Limb (tissue), 2 donors: ENCODE measurements at regions not wholly inside any gene's neighbourhood (a gene's known extent, or its start where the extent isn't known, plus 50 kb on each side); places are given as distances from the start of the nearest gene placed in this dataset.

ENCODE experiments used
- DNase-seq, 2 donors: peaks; one replicate each; pipeline ENCODE4 v3.0.0-alpha.2; 2016; ENCODE audit errors: extremely low spot score in 2 of 2

DNA sequence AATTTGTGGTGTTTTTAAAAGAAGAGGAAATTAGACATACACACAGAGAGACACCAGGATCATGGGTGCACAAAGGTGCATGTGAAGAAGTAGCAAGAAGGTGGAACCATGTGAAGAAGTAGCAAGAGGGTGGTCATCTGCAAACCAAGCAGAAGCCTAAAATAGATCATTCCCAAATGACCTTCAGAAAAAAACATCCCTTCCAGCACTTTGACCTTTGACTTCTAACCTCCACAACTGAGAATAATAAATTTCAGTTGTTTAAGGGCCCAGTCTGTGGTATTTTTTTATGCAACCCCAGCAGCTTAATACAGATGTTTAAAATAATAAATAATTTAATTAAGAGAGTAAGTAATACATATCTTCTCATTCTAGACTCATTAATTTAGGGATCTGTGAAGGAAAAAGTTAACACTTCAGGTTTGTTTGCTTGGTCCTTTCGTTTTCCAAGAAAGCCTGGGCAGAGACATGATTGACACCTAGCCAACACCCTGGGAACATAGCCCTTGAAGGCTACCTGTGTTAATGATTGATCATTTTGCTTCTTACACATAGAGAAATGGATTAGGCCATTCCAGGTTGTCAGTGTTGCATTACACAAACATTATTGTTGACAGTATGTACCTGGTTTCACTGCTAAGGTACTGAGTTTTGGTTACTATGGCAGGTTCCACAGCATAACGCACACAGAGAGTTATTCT lies 1331.2 kb upstream of the GBE1 start:
- no peak for DNase-seq

DNA sequence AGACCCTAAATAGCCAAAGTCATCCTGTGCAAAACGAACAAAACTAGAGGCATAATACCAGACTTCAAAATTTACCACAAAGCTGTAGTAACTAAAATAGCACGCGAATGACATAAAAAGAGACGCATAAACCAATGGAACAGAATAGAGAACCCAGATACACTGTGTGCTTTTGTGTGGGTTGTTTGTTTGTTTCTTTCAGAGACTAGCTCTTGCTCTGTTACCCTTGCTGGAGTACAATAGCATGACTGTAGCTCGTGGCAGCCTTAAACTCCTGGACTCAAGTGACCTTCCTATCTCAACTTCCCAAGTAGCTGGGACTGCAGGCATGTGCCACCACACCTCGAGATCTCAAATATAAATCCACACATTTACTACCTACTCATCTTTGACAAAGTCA lies 1314.6 kb upstream of the GBE1 start:
- DNase-seq: no peak

DNA sequence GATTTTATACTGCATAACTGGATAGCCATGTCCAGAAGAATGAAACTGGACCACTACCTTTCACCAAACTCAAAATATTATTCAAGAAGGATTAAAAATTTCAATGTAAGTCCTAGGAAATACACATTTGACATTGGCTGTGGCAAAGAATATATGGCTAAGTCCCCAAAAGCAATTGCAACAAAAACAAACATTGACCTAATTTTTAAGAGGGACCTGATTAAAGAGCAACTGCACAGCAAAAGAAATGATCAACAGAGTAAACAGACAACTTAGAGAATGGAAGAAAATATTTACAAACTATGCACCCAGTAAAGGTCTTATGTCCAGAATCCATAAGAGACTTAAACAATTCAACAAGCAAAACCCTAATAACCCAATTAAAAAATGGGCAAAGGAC lies 1313.0 kb upstream of the GBE1 start:
- DNase-seq: no peak

DNA sequence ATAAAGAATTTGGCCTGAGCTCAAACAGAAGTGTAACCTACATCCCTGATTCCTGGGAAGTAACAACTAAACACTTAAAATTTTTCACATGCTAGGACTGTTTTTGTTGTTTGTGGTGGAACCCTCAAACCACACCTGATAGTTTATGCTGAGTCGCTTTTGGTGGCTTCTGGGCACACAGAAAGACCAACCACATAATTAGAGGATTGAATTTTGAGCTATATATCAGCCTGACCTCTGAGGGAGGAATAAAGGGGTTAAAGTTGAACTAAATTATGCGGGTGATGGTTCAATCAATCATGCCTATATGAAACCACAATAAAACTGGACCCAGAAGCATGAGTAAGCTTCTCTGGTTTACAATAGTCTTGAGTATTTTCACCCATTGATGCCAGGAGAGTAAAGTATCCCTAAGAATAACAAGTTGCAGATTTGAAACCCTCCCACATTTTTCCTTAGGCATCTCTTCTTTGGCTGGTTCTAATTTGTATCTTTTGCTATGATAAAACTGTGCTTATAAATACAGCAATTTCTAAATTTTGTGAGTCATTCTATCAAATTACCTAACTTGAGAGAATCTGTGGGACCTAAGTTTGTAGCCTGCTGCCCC lies 1304.5 kb upstream of the GBE1 start:
- DNase-seq: no peak

DNA sequence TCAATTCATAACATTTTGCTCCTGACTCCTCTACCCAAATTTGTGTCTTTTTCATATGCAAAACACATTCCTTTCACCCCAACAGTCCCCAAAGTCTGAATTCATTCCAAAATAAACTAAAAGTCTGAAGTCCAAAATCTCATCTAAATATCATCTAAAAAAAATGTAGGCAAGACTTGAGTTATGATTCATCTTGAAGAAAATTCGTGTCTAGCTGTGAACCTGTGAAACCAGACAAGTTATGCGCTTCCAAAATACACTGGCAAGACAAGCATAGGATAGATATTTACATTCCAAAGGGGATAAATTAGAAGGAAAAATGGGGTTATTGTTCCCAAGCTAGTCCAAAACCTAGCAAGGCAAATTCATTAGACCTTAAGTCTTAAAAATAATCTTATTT lies 1302.0 kb upstream of the GBE1 start:
- no peak for DNase-seq

DNA sequence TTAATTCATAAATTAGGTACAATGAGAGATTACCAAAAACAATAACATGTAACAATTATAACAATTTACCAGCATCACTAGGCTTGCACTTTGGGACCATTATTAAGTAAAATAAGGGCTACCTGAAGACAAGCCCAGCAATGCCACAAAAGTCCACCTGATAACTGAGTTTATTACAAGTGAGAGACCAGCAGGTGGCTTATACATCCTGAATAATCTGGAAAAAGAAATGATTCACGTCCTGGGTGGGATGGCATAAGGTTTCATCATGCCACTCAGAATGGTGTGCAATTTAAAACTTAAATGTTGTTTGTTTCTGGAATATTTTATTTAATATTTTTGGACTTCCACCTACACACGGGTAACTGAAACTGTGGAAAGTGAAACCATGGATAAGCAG lies 1287.1 kb upstream of the GBE1 start:
- DNase-seq: no peak

DNA sequence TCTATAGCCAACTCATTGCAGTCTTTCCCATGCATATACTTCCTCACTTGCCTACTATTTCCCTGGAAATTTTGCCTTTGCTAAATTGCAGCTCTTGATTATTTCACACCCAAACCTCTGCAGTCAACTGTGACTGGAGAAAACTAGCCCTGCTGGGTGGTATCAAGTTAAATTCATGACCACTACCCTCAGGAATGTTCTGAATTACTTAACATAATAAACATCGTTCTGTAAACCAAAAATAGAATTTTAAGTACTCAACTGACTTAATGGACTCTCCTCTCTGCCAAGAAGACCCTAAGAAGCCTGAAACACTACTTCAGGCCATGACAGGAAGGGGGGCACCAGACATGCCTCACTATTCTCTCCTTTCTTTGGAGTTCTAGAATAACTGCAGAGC lies 1278.0 kb upstream of the GBE1 start:
- DNase-seq: no peak

DNA sequence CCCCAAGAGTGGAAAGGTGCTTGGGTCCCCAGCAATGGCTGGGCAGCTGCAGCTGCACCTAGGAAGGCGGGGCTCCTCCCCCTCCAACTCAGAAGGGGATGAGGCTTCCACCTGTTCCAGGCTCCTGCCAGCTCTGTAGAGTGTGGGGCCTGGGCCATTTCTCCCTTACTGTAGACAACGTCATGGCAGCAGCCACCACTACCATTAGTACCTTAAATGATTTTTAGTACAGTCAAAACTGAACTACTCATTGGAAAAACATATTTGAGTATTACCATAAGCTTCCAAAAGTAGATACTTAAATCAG lies 1274.2 kb upstream of the GBE1 start:
- no peak for DNase-seq

DNA sequence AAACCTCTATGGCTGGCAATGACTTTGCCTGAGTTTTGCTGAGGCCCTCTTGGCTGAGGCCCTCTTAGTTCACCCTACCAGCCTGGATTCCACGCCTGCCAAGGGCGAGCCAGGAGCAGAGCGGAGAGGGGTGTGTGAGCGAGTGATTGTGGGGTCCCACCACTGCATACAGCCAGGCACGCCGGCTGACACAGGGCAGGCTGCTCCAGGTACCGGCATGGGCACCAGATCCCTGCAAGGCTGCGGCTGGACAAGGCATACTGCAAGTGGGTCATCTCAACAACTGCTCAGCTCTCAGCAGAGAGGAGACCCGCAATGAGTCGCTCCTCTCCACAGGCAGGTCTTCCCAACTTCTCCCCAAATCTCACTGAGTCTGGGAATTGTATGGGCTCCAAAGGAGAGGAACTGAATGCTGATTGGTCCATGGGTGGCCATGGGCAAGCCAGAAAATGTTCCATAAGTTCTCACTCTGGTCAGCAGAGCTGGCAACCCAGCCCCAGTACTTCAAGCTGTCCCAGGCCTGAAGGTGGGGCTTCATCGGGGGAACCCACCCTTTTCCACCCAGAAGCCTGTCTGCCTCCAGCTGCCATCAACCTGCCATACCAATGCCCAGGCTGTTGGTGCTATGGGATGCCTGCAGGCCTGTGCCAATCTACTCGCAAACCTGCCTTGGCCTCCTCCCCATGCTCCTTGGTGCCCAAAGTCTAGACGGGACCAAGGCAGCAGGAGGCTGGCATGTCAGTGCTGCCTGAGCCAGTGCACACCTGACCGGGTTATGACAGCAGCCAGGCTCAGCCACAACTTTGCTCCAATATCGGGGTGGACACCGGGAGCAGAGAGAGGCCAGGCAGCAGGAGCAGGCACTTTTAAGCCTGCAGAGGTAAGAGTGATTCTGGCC lies 1273.6 kb upstream of the GBE1 start:
- DNase-seq: no peak

DNA sequence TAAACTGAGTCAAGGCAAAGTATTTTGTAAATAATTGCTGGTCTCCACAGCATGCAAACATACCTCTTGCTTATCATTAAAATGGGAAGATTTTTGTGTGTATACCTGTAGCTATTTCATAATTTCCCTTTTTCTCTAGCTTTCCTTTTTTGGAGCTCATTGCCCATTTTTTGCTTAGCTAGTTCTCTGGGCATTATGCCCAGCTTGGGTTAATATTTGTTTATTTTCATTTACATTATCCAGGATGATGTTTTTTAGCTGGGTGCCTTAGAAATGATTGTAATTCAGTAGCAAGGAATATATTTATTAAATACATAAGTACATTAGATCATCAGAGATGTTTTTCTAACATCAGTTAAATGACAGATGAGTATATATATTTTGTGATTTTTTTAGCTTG lies 1271.7 kb upstream of the GBE1 start:
- no peak for DNase-seq

DNA sequence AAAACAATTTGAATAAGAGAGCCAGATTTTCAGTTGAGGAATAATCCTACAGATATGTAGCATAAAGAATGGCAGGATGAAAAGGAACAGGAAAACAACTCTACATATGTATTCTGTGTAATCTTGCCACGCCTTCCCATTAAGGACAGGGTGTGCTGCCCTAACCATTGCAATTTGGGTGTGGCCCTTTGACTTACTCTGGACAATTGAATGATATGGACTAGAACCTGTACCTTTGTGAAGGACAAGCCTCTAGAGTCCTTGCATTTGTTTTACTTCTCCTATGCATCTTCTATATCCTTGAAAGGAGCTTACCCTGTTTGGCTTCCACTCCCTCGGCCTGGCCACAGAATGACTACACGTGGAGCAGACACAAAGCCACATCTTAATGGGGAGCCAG lies 1261.6 kb upstream of the GBE1 start:
- DNase-seq: no peak

DNA sequence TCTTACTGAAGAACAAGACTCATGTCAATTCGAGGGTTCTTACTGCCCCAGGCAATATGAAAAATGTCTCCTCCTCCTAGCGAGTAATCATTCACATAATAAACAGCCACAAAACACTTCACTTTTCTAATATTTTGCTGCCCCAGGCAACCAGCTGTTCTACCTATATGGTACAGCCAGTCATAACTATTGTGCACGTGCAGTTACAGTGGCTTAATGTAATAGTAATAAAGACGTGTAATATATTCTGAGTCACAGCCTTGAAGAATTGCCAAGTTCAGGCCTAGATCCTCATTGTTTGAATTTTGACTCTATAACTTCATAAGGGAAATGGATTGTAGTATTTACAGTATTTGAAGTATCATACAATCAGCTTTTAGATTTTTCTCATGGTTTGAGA lies 1250.0 kb upstream of the GBE1 start:
- DNase-seq: no peak

DNA sequence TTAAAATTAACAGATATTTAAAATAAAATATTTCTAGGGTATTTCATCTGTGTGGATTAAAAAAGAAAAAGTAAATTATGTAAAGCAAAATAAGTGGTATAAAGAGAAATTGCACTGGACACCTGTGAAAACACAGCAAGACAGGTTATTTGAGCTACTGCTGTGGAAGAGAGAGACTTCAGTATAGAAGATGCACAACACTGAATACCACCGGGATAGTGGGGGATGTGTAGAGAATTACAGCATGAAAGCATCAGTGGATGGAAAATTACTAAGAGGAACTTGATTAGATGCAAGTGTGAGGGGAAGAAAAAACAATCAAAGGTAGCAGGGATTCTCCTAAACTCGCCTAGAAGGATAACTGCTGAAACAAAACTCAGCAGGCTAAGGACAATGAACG lies 1242.5 kb upstream of the GBE1 start:
- DNase-seq: no peak

DNA sequence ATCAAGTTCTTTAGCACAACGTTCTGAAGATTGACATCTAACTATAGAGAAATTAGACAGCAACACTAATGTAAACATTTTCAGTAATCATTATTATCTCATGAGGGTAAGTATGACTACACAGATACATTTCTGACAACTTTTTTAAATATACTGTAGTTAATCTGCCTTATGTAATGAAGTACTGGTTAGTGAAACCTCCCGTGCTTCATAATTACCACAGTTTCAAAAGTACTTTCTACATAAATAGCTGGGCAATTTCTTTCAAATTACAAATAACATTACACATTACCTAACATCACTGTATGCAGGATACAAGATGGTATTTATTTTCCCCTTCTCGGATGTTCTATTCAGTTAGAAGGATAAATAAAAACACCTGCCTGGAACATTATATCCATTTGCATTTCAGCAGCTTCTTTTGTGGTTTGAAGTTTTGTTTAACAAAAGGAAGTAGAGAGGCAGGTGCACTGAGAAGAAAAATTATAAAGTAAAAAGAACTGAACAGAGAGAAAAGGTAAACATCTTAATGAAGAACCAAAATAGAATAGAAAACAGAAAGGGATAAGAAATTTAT lies 1241.5 kb upstream of the GBE1 start:
- DNase-seq: no peak

DNA sequence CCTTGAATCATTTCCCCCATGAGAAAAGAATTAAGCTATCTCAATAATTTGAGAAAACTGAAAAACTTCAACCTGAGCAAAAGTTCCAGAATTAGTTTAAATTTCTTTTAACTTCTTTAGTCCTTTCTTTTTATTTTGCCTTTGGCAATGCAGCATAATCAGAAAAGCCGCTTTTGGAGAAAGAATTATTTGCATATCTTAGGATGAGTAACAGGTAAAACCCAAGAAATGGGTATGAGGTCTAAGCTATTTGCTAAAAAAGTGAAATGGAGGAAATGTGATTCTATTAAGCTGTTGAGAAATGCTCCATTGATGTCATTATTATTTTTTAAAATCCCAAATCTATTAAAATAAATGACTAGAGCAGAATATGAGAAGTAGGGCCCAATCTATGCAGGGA lies 1238.3 kb upstream of the GBE1 start:
- no peak for DNase-seq

DNA sequence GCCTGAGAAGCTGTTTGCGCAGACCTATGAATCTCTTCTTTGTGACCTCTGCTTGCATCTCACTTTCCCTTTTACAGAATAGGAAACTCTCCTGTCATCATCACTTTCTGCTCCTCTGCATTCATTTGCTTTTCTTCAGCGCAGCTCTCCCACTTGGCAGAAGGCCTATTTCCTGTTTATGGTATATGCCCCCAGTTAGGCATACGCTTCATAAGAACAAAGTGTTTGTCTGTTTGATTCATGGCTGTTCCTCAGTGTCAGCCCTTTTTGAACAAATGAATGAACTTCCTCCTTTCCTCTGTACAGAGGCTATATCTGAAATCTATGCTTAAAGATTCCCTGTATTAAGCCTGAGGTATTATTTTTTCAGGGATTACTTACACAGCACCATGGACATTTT lies 1216.9 kb upstream of the GBE1 start:
- no peak for DNase-seq

DNA sequence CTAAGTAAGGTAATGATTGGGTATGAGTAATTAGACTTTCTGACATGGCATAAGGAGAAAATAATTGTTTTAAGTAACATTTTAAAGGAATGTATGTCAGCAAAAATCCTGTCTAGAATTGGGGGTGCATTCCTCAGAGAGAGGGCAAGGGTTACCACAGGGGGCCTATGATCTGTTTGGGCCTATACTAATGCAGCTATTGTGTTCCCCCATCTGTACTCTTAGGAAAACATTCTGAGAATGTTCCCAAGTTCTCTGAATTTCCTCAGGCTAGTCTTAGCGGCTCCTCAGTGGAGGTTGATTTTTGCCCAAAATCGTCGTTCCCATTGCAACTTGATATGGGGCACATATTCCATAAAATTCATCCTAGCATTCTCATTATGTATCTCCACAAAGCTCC lies 1216.4 kb upstream of the GBE1 start:
- DNase-seq: no peak

DNA sequence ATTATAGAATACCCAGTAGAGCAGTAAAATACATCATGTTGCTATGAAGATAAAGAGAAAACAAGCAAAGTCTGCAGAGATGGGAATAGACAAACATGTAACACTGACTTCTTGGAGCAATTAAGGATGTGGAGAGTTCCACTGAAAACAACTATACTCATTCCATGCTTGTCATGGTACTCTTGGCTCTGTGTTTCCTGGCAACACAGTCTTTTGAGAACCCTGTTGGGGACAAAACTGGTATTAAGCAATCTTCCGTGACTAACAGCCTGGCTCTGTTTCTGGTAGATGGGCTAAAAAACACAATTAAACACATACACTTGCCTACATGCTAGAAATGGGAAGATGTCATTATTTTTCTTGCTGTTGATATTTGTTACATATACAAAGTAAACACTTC lies 1212.3 kb upstream of the GBE1 start:
- no peak for DNase-seq

DNA sequence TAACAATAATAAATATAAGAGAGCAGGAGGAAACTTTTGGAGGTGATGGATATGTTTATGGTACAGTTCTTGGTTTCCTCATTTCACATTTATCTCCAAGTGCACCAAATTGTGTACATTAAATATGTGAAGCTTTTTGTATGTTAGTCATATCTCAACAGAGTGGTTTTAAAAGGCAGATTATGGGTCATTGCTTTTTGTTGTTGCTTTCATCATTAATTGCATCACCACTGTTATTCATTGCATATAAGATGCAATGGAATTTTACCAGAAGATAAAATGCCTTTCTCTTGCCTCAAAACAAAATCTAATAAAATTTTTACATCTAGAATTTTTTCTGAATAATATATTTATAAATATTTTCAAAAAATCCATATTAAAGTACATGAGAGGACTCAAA lies 1198.9 kb upstream of the GBE1 start:
- DNase-seq: no peak

DNA sequence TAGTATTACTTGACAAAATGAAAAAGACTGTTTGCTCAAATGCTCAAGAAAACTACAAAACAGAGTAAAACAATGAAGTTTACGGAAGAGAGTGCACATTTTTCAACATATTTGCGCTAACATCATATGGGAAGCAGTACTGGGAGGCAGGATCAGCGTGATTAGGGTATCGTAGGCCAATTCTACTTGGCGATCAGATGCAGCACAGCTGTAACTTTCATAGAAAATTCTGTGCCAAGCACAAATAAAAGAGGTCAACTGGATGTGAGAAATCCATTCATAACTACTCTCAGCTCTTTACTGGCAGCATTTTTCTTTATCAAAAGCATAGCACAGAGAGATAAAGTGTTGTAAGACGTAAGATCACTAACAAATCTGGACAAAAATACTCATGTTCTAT lies 1196.3 kb upstream of the GBE1 start:
- DNase-seq: no peak

DNA sequence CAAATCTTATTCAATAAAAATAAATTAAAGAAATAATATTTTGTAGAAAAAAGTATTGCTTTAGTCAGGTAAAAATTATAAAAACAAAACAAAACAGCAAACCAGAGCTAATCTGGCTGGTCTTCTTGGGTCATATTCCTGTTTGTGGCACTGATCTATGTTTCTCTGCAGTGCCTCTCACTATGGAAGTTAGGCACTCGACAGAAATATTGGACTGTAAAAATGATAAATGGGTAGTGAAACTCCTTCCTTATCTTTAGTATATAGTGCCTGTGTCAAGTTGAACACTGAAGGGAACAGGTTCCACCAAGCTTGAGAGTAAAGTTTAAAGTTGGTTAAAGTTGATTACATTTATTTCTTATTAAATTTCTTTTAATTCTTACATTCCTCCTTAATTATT lies 1195.6 kb upstream of the GBE1 start:
- no peak for DNase-seq

DNA sequence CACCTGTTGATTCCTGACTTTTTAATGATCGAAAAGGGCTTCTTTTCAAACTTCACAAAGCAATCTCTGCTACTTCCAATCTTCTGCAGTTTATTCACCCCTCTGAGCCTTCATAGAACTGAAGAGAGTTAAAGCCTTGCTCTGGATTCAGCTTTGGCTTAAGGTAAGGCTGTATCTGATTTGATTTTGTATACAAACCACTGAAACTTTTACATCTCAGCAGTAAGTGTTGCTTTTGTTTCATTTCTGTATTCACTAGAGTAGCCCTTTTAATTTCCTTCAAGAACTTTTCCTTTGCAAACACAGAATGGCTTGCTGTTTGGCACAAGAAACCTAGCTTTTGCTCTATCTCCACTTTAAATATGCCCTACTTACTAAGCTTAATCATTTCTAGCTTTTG lies 1193.0 kb upstream of the GBE1 start:
- no peak for DNase-seq

DNA sequence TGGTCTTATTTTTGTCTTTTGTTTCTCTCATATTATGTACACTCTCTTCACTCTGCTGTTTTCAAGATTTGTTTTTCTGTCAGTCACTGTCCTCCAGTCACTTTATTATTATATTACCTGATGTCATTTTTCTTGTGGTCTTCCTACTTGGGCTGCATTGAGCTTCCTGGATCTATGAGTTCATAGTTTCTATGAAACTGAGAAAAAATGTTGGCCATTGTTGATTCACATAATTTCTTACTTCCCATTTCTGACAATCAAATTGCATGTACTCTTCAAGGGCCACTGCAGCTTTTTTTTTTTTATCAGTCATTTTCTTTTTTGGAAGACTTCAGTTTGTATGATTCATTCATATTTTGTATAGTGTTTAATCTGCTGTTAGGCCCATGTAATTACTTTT lies 1180.6 kb upstream of the GBE1 start:
- DNase-seq: no peak
